ENCODE measurements at regions not wholly inside any gene's neighbourhood (a gene's known extent, or its start where the extent isn't known, plus 50 kb on each side); places are given as distances from the start of the nearest gene placed in this dataset.

GRCh38 chr15:39301589-39301999, 279.3 kb upstream of the THBS1 start:
- Histone ChIP-seq H3K9me3 (no peaks in the 10 kb centered on the region), H3K27me3 (replicated peaks; ENCODE audit: control insufficient read depth, insufficient read depth, low read length) (no peaks in the 10 kb centered on the region), H3K36me3 (ENCODE audit: control insufficient read depth, insufficient read depth, low read length) (no peaks in the 10 kb centered on the region), H3K4me3 (ENCODE audit: low read depth, low read length) (no peak overlapping the region), H3K4me1 (peaks cover 13% of the 10 kb centered on the region; the same call in 1 of the 2 replicates)
- BruUV-seq (replicated peaks), result no TSS peak
- Mint-ChIP-seq H3K36me3 (ENCODE audit: insufficient read depth, unreplicated experiment) (peaks cover 4% of the 10 kb centered on the region), H3K9me3 (ENCODE audit: unreplicated experiment) (peaks cover 8% of the 10 kb centered on the region), H3K4me3 (ENCODE audit: unreplicated experiment) (no peak overlapping the region), H3K27ac (ENCODE audit: unreplicated experiment) (no peak overlapping the region), H3K27me3 (ENCODE audit: insufficient read depth, unreplicated experiment) (no peaks in the 10 kb centered on the region), H3K4me1 (ENCODE audit: low read depth, unreplicated experiment) (peaks cover 6% of the 10 kb centered on the region)
- POLR2A ChIA-PET, result no interaction called here
- no peak for DNase-seq
- intact Hi-C loops (cut with micrococcal nuclease; ENCODE audit: unreplicated experiment), result no loop called here
- CTCF ChIA-PET, result no interaction called here
- no peak for TF ChIP-seq CTCF (IDR thresholded peaks at IDR 0.05; ENCODE audit: insufficient read depth in 1 of 2, low read depth in 1 of 2, low read length in 1 of 2, severe bottlenecking in 1 of 2, unreplicated experiment in 1 of 2)

- ChIA-PET POLR2A (no interaction called here), CTCF (no interaction called here)
Observed at GRCh38 chr15:39302936-39303335, 277.9 kb upstream of the THBS1 start.

GRCh38 chr15:39304201-39304841, 276.6 kb upstream of the THBS1 start:
- no peak overlapping the region for H3K27ac Mint-ChIP-seq (ENCODE audit: unreplicated experiment)
- no TSS peak for BruUV-seq (replicated peaks)
- H3K4me3 Mint-ChIP-seq (ENCODE audit: unreplicated experiment), result no peak overlapping the region
- H3K4me1 ChIP-seq, result peaks cover 13% of the 10 kb centered on the region; the same call in 1 of the 2 replicates
- no peak for DNase-seq
- H3K27me3 Mint-ChIP-seq (ENCODE audit: insufficient read depth, unreplicated experiment), result no peaks in the 10 kb centered on the region
- peaks cover 7% of the 10 kb centered on the region; the same call in 1 of the 2 replicates for H3K9me3 ChIP-seq
- TF ChIP-seq CTCF (IDR thresholded peaks at IDR 0.05; ENCODE audit: insufficient read depth in 1 of 2, low read depth in 1 of 2, low read length in 1 of 2, severe bottlenecking in 1 of 2, unreplicated experiment in 1 of 2), result no peak
- H3K4me3 ChIP-seq (ENCODE audit: low read depth, low read length), result no peak overlapping the region
- POLR2A ChIA-PET, result no interaction called here
- H3K4me1 Mint-ChIP-seq (ENCODE audit: low read depth, unreplicated experiment), result peaks cover 6% of the 10 kb centered on the region
- H3K36me3 Mint-ChIP-seq (ENCODE audit: insufficient read depth, unreplicated experiment), result peaks cover 4% of the 10 kb centered on the region
- no peaks in the 10 kb centered on the region for H3K36me3 ChIP-seq (ENCODE audit: control insufficient read depth, insufficient read depth, low read length)
- CTCF ChIA-PET, result no interaction called here
- peaks cover 8% of the 10 kb centered on the region for H3K9me3 Mint-ChIP-seq (ENCODE audit: unreplicated experiment)
- intact Hi-C loops (cut with micrococcal nuclease; ENCODE audit: unreplicated experiment), result no loop called here
- no peaks in the 10 kb centered on the region for H3K27me3 ChIP-seq (replicated peaks; ENCODE audit: control insufficient read depth, insufficient read depth, low read length)

More at GRCh38 chr15:39302936-39303335, 277.9 kb upstream of the THBS1 start:
- no peaks in the 10 kb centered on the region for H3K36me3 ChIP-seq (ENCODE audit: control insufficient read depth, insufficient read depth, low read length)
- no peak for TF ChIP-seq CTCF (IDR thresholded peaks at IDR 0.05; ENCODE audit: insufficient read depth in 1 of 2, low read depth in 1 of 2, low read length in 1 of 2, severe bottlenecking in 1 of 2, unreplicated experiment in 1 of 2)
- Mint-ChIP-seq H3K27me3 (ENCODE audit: insufficient read depth, unreplicated experiment) (no peaks in the 10 kb centered on the region), H3K4me3 (ENCODE audit: unreplicated experiment) (no peak overlapping the region), H3K27ac (ENCODE audit: unreplicated experiment) (no peak overlapping the region), H3K9me3 (ENCODE audit: unreplicated experiment) (peaks cover 8% of the 10 kb centered on the region), H3K36me3 (ENCODE audit: insufficient read depth, unreplicated experiment) (peaks cover 4% of the 10 kb centered on the region), H3K4me1 (ENCODE audit: low read depth, unreplicated experiment) (peaks cover 6% of the 10 kb centered on the region)
- BruUV-seq (replicated peaks), result no TSS peak
- no peak overlapping the region for H3K4me3 ChIP-seq (ENCODE audit: low read depth, low read length)
- H3K27me3 ChIP-seq (replicated peaks; ENCODE audit: control insufficient read depth, insufficient read depth, low read length), result no peaks in the 10 kb centered on the region
- H3K9me3 ChIP-seq, result peaks cover 7% of the 10 kb centered on the region; the same call in 1 of the 2 replicates
- no peak for DNase-seq
- peaks cover 13% of the 10 kb centered on the region; the same call in 1 of the 2 replicates for H3K4me1 ChIP-seq
- intact Hi-C loops (cut with micrococcal nuclease; ENCODE audit: unreplicated experiment), result no loop called here

All from Caco-2 (cell line).